Fibroblast of lung (primary cell): ENCODE measurements at regions not wholly inside any gene's neighbourhood (a gene's known extent, or its start where the extent isn't known, plus 50 kb on each side); places are given as distances from the start of the nearest gene placed in this dataset.

Experiments used
- DNase-seq, 2 donors: peaks; one replicate each; pipeline versions ENCODE4 v3.0.0 to v3.0.0-alpha.2; 2010; ENCODE audit warnings: low read depth in 2 of 2
- H2AFZ ChIP-seq: 2 replicates; pipeline ENCODE4 v1.5.1; 2012; ENCODE audit warnings: low read length, control low read depth, inconsistent platforms
- H3K27ac ChIP-seq: 2 replicates; pipeline ENCODE4 v1.5.1; 2011; ENCODE audit warnings: low read length, control low read depth; ENCODE audit not compliant: insufficient read depth
- H3K27me3 ChIP-seq: 2 replicates; pipeline ENCODE4 v1.5.1; 2011; ENCODE audit warnings: mild to moderate bottlenecking, low read length; ENCODE audit not compliant: control insufficient read depth, insufficient read depth
- H3K36me3 ChIP-seq: 2 replicates; pipeline ENCODE4 v1.5.1; 2011; ENCODE audit warnings: low read length; ENCODE audit not compliant: control insufficient read depth, insufficient read depth
- H3K4me1 ChIP-seq: 2 replicates; pipeline ENCODE4 v1.5.1; 2011; ENCODE audit warnings: low read length; ENCODE audit not compliant: control insufficient read depth, insufficient read depth; ENCODE audit errors: extremely low read depth
- H3K4me2 ChIP-seq: 2 replicates; pipeline ENCODE4 v1.5.1; 2011; ENCODE audit warnings: low read length, control low read depth; ENCODE audit not compliant: insufficient read depth; ENCODE audit errors: extremely low read depth
- H3K4me3 ChIP-seq, 4 experiments: fragments of 200-600 bp in 1 of 4; sonication (generic) in 1 of 4; replicated peaks in 1 of 4; 2 replicates each; pipeline ENCODE4 v1.5.1; 2011 to 2016; ENCODE audit warnings: low read length in 4 of 4, low read depth in 3 of 4, mild to moderate bottlenecking in 3 of 4, control low read depth in 2 of 4, inconsistent platforms in 1 of 4, mixed read lengths in 1 of 4; ENCODE audit not compliant: insufficient read depth in 1 of 4; ENCODE audit errors: control extremely low read depth in 1 of 4
- H3K79me2 ChIP-seq: 2 replicates; pipeline ENCODE4 v1.5.1; 2012; ENCODE audit warnings: mild to moderate bottlenecking, low read length, inconsistent platforms; ENCODE audit not compliant: control insufficient read depth, insufficient read depth
- H3K9ac ChIP-seq: 2 replicates; pipeline ENCODE4 v1.5.1; 2011; ENCODE audit warnings: mild to moderate bottlenecking, low read length, control low read depth; ENCODE audit not compliant: insufficient read depth
- H3K9me3 ChIP-seq: 2 replicates; pipeline ENCODE4 v1.5.1; 2012; ENCODE audit warnings: low read depth, low read length; ENCODE audit not compliant: control insufficient read depth, insufficient read depth
- H4K20me1 ChIP-seq: 2 replicates; pipeline ENCODE4 v1.5.1; 2011; ENCODE audit warnings: low read length; ENCODE audit not compliant: control insufficient read depth, insufficient read depth; ENCODE audit errors: extremely low read depth
- EZH2 ChIP-seq: IDR thresholded peaks from 2 replicates; pipeline ENCODE4 v1.5.1; 2012; ENCODE audit warnings: low read length, control low read depth, mild to moderate bottlenecking; ENCODE audit errors: missing control alignments
- TF ChIP-seq, protein P1 (sequence below), 2 donors: IDR thresholded peaks in 1 of 2; conservative IDR thresholded peaks in 1 of 2; 1 replicate in 1 of 2; 2 replicates in 1 of 2; pipeline ENCODE4 v1.5.1; 2011 to 2012; ENCODE audit warnings: low read length in 2 of 2, control low read depth in 1 of 2, inconsistent platforms in 1 of 2, low read depth in 1 of 2, mild to moderate bottlenecking in 1 of 2

DNA sequence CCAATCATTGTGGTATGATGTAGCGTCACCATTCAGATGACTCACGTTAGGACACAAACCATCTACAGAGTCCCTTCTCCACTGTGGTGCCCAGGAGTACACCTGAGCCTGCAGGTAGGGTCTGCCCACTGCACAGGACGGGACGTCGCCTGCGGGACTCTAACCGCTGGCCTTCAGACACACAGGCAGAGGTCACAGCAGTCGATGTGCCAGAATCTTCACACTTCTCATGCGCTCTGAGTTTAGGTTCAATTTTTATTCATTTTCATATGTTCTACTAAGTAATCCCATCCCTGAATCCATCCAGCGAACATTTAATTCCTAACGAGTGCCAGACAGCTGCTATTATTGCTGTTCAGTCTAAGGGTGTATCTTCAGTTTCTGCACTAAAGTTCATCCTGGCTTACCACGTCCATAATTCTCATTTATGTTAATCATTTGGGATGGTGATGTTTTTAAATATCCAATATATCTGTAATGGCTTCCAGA, 73.3 kb downstream of the CXCL12 start:
- H3K79me2 ChIP-seq = no peaks in the 10 kb centered on the region
- TF ChIP-seq EZH2 = no peak
- TF ChIP-seq, protein P1, sequence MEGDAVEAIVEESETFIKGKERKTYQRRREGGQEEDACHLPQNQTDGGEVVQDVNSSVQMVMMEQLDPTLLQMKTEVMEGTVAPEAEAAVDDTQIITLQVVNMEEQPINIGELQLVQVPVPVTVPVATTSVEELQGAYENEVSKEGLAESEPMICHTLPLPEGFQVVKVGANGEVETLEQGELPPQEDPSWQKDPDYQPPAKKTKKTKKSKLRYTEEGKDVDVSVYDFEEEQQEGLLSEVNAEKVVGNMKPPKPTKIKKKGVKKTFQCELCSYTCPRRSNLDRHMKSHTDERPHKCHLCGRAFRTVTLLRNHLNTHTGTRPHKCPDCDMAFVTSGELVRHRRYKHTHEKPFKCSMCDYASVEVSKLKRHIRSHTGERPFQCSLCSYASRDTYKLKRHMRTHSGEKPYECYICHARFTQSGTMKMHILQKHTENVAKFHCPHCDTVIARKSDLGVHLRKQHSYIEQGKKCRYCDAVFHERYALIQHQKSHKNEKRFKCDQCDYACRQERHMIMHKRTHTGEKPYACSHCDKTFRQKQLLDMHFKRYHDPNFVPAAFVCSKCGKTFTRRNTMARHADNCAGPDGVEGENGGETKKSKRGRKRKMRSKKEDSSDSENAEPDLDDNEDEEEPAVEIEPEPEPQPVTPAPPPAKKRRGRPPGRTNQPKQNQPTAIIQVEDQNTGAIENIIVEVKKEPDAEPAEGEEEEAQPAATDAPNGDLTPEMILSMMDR (conservative IDR thresholded peaks at IDR 0.05 in 1 of 2, IDR thresholded peaks at IDR 0.05 in 1 of 2; ENCODE audit: low read depth in 1 of 2, low read length in 2 of 2) = no peak
- no peaks in the 10 kb centered on the region for H3K36me3 ChIP-seq
- no peak overlapping the region for H3K9ac ChIP-seq
- no peak overlapping the region for H3K4me2 ChIP-seq
- no peaks in the 10 kb centered on the region for H3K4me1 ChIP-seq
- H4K20me1 ChIP-seq = no peaks in the 10 kb centered on the region
- no peaks in the 10 kb centered on the region for H3K9me3 ChIP-seq
- H3K4me3 ChIP-seq = no peak overlapping the region
- no peak for DNase-seq
- H3K27me3 ChIP-seq = no peaks in the 10 kb centered on the region
- H3K27ac ChIP-seq = no peak overlapping the region
- H2AFZ ChIP-seq = no peak overlapping the region

DNA sequence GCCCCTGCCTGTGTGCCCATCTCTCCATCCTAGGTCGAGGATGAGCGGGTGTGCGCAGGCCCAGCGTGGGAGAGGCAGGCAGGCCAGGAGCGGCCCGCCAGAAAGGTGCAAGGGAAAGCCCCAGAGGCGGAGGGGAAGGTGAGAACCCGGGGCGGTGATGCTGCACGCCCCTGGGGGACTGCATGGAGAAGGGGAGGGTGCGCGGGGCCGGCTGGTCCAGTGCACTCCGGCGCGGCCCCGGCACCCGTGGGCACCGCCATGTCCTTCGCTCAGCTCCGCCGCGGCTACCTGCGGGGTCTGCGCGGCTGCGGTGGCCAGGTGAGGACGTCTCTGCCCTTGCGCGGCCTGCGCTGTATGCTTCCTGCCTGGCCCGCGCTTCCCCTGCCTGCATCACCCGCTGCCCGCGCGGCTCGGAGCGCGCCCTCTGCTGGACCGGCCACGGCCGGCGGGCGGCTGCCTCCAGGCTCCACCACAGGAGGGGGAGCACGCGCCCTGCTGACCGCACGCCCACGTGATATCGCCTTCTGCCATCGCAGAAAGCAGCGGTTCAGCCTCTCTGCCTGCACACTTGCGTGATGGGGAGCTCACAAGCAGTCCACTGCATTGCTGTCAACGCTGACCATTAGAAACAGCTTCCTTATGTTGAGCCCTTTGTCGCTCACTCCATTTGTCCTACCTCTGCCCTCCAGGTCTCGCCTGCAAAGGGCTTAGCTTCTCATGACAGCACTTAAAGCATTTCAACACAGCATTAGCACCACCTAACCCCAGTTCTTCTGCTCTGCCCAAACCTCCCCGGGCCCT, 73.9 kb downstream of the CXCL12 start:
- no peaks in the 10 kb centered on the region for H3K9me3 ChIP-seq
- H4K20me1 ChIP-seq = no peaks in the 10 kb centered on the region
- no peaks in the 10 kb centered on the region for H3K27me3 ChIP-seq
- H3K36me3 ChIP-seq = no peaks in the 10 kb centered on the region
- H3K79me2 ChIP-seq = no peaks in the 10 kb centered on the region
- no peak overlapping the region for H3K4me3 ChIP-seq
- H3K9ac ChIP-seq = no peak overlapping the region
- TF ChIP-seq EZH2 = no peak
- TF ChIP-seq, protein P1 (conservative IDR thresholded peaks at IDR 0.05 in 1 of 2, IDR thresholded peaks at IDR 0.05 in 1 of 2; ENCODE audit: low read depth in 1 of 2, low read length in 2 of 2) = peak; percentile 57 to 76
- H3K4me1 ChIP-seq = no peaks in the 10 kb centered on the region
- no peak overlapping the region for H3K4me2 ChIP-seq
- H2AFZ ChIP-seq = peak overlapping the region; percentile 51
- no peak overlapping the region for H3K27ac ChIP-seq
- DNase-seq = peak; percentile 78 to 79

DNA sequence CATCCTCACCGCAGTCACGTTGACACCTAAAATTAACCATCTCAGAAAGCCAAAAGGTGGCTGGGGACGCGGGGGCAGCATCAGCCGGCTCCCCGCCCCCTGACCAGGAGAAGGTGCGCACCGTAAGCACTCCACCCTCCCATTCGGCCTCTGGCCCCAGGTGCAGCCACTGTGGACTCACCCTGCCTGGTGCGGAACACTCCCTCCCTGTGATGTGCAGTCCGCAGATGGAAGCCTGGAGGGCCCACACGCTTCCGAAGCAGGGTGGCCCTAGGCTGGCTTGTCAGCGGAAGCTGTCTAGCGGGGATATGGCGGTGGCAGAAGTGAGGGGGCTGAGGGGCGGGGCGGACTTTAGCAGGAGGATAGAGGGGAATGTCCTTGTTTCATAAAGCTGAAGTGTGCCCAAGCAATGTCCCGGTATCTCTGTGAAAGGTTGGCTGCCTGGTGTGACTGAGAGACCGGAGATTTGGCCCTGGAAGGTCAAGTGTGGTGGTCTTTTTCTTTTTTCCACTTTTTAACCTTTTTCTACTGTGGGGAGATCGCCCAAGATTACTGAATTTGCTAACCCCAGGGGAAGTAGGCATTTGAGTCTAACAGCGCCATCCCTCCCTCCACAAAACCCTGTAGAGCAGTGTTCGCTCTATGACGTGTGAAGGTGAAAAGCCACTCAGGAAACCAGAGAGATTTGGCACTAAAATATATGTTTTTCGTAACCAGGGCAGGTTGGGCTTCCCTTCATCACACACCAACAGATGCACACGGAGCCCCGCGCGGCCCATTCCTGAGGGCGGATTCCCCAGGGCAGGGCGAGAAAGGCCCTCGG, 74.7 kb downstream of the CXCL12 start:
- Histone ChIP-seq H3K36me3 (no peaks in the 10 kb centered on the region), H3K9me3 (no peaks in the 10 kb centered on the region), H4K20me1 (no peaks in the 10 kb centered on the region), H3K4me2 (no peak overlapping the region), H3K27ac (no peak overlapping the region), H3K27me3 (no peaks in the 10 kb centered on the region), H3K9ac (no peak overlapping the region), H3K79me2 (no peaks in the 10 kb centered on the region), H3K4me1 (no peaks in the 10 kb centered on the region), H2AFZ (no peak overlapping the region), H3K4me3 (no peak overlapping the region)
- TF ChIP-seq, protein P1 (conservative IDR thresholded peaks at IDR 0.05 in 1 of 2, IDR thresholded peaks at IDR 0.05 in 1 of 2; ENCODE audit: low read depth in 1 of 2, low read length in 2 of 2) = no peak
- no peak for TF ChIP-seq EZH2
- DNase-seq = no peak
